ENCODE measurements at regions not wholly inside any gene's neighbourhood (a gene's known extent, or its start where the extent isn't known, plus 50 kb on each side); places are given as distances from the start of the nearest gene placed in this dataset.

DNA sequence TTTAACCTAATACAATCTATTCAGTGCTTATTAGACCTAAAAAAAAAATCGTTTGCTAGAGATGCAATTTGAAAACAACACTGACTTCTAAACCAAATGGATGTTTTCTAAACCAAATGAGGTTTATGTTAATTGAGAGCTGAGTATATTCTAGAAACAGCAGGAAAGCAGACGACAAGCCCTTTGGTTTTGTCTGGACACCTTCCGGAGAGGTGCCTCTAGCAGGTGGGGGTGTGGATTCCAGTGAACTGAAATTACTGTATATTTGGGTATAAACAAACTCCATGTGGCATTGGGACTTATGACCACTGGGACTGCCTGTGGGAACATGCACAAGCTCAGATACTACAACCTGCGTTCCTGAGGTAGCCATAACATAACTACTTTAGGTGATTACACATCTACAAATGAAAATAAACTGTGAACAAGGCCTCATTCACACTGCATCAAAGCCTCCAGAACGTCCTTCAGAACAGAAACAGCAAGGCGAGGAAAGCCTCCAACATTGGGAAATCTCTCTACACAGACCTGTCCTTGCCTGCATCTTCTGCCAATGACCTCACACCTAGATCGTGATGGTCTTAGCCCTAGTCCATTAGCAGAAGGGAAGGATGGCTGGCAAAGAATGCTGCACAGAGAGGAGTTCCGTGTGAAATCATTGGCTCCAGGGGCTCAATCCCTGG lies 206.8 kb upstream of the FOXQ1 start:
- peaks cover 0 to 16% (median 0%) of the 10 kb centered on the region in 3 donors for H3K4me1 ChIP-seq
- no peak for ATAC-seq
- H3K9me3 ChIP-seq: peaks cover 0 to 4% (median 0%) of the 10 kb centered on the region in 3 donors
- no peak overlapping the region for H3K4me3 ChIP-seq
- H3K27me3 ChIP-seq: no peaks in the 10 kb centered on the region
- TF ChIP-seq CTCF (IDR thresholded peaks at IDR 0.05): no peak
- TF ChIP-seq EP300 (IDR thresholded peaks at IDR 0.05): no peak
- TF ChIP-seq POLR2A (IDR thresholded peaks at IDR 0.05): no peak
- no peak for TF ChIP-seq POLR2AphosphoS5 (IDR thresholded peaks at IDR 0.05)
- 65 to 66% methylated on average over 4 to 7 of the region's 8 CpGs for WGBS, 2 donors (ENCODE audit: low coverage in 1 of 2)
- no peak overlapping the region for H3K27ac ChIP-seq
- no peaks in the 10 kb centered on the region for H3K36me3 ChIP-seq

GRCh38 chr6:1103945-1104623 lies 207.8 kb upstream of the FOXQ1 start:
- no peak overlapping the region for H3K4me3 ChIP-seq
- ATAC-seq: peak; percentile 38
- no peak overlapping the region for H3K27ac ChIP-seq
- no peaks in the 10 kb centered on the region for H3K36me3 ChIP-seq
- peaks cover 0 to 4% (median 0%) of the 10 kb centered on the region in 3 donors for H3K9me3 ChIP-seq
- peaks cover 0 to 20% (median under 1%) of the 10 kb centered on the region in 3 donors for H3K4me1 ChIP-seq
- 44 to 52% methylated on average over 5 to 7 of the region's 7 CpGs for WGBS, 2 donors (ENCODE audit: low coverage in 1 of 2)
- no peaks in the 10 kb centered on the region for H3K27me3 ChIP-seq
- TF ChIP-seq POLR2A (IDR thresholded peaks at IDR 0.05) (no peak), CTCF (IDR thresholded peaks at IDR 0.05) (no peak), POLR2AphosphoS5 (IDR thresholded peaks at IDR 0.05) (peak; percentile 23)

GRCh38 chr6:1103021-1103420 lies 208.9 kb upstream of the FOXQ1 start:
- Histone ChIP-seq H3K36me3 (no peaks in the 10 kb centered on the region), H3K27me3 (no peaks in the 10 kb centered on the region), H3K27ac (no peak overlapping the region), H3K4me3 (no peak overlapping the region), H3K9me3 (peaks cover 0 to 4% (median 0%) of the 10 kb centered on the region in 3 donors), H3K4me1 (peaks cover 0 to 25% (median 2%) of the 10 kb centered on the region in 3 donors)
- WGBS, 2 donors (ENCODE audit: low coverage in 1 of 2): 67 to 80% methylated on average over 7 to 8 of the region's 8 CpGs
- ATAC-seq: no peak
- TF ChIP-seq EP300 (IDR thresholded peaks at IDR 0.05) (no peak), POLR2A (IDR thresholded peaks at IDR 0.05) (no peak), CTCF (IDR thresholded peaks at IDR 0.05) (no peak), POLR2AphosphoS5 (IDR thresholded peaks at IDR 0.05) (no peak)

- Histone ChIP-seq H3K27ac (no peak overlapping the region), H3K4me3 (no peak overlapping the region), H3K36me3 (no peaks in the 10 kb centered on the region), H3K9me3 (no peaks in the 10 kb centered on the region), H3K27me3 (no peaks in the 10 kb centered on the region), H3K4me1 (peaks cover 0 to 25% (median 2%) of the 10 kb centered on the region in 3 donors)
- TF ChIP-seq POLR2AphosphoS5 (IDR thresholded peaks at IDR 0.05) (no peak), POLR2A (IDR thresholded peaks at IDR 0.05) (no peak), EP300 (IDR thresholded peaks at IDR 0.05) (no peak), CTCF (IDR thresholded peaks at IDR 0.05) (no peak)
- WGBS, 2 donors (ENCODE audit: low coverage in 1 of 2): 70 to 75% methylated on average over 1 to 8 of the region's 8 CpGs
- no peak for ATAC-seq
These were observed 211.6 kb upstream of the FOXQ1 start for GRCh38 chr6:1100269-1100668.

GRCh38 chr6:1099264-1099663 lies 212.6 kb upstream of the FOXQ1 start:
- Histone ChIP-seq H3K4me1 (peaks cover 0 to 33% (median 8%) of the 10 kb centered on the region in 3 donors), H3K4me3 (no peak overlapping the region), H3K27ac (peak overlapping the region in 2 of 4 donors; percentile 7 to 43), H3K9me3 (no peaks in the 10 kb centered on the region), H3K27me3 (no peaks in the 10 kb centered on the region), H3K36me3 (no peaks in the 10 kb centered on the region)
- peak; percentile 48 for ATAC-seq
- no peak for TF ChIP-seq CTCF (IDR thresholded peaks at IDR 0.05)
- TF ChIP-seq POLR2AphosphoS5 (IDR thresholded peaks at IDR 0.05): peak; percentile 16
- WGBS, 2 donors (ENCODE audit: low coverage in 1 of 2): 34 to 73% methylated on average over 6 to 9 of the region's 9 CpGs
